Middle frontal gyrus (tissue), 1 donor: ENCODE measurements at regions not wholly inside any gene's neighbourhood (a gene's known extent, or its start where the extent isn't known, plus 50 kb on each side); places are given as distances from the start of the nearest gene placed in this dataset.

Experiments
- DNase-seq: peaks from one replicate; pipeline ENCODE4 v3.0.0-alpha.2; 2015; ENCODE audit warnings: low spot score; ENCODE audit errors: extremely low spot score

GRCh38 chr6:166752928-166753721 is 126.1 kb upstream of the RPS6KA2 start:
- no peak for DNase-seq

- no peak for DNase-seq
These were observed 125.0 kb upstream of the RPS6KA2 start for GRCh38 chr6:166752097-166752496.

- no peak for DNase-seq
These were observed 124.1 kb upstream of the RPS6KA2 start for GRCh38 chr6:166751051-166751595.

GRCh38 chr6:166750108-166750793 is 123.2 kb upstream of the RPS6KA2 start:
- no peak for DNase-seq

- DNase-seq: no peak
These were observed 122.6 kb upstream of the RPS6KA2 start for GRCh38 chr6:166749666-166750065.

- DNase-seq: no peak
These were observed 120.9 kb upstream of the RPS6KA2 start for GRCh38 chr6:166747644-166748595.

GRCh38 chr6:166745801-166746668 is 119.0 kb upstream of the RPS6KA2 start:
- DNase-seq: no peak

- no peak for DNase-seq
These were observed 117.4 kb upstream of the RPS6KA2 start for GRCh38 chr6:166744223-166745134.

- DNase-seq: no peak
These were observed 116.6 kb upstream of the RPS6KA2 start for GRCh38 chr6:166743406-166744222.

GRCh38 chr6:166742981-166743380 is 115.9 kb upstream of the RPS6KA2 start:
- DNase-seq: no peak

- DNase-seq: no peak
These were observed 112.9 kb upstream of the RPS6KA2 start for GRCh38 chr6:166739976-166740318.

- no peak for DNase-seq
These were observed 112.3 kb upstream of the RPS6KA2 start for GRCh38 chr6:166739117-166739975.

GRCh38 chr6:166738386-166739116 is 111.5 kb upstream of the RPS6KA2 start:
- no peak for DNase-seq

- DNase-seq: no peak
These were observed 110.2 kb upstream of the RPS6KA2 start for GRCh38 chr6:166737261-166737660.

- no peak for DNase-seq
These were observed 109.6 kb upstream of the RPS6KA2 start for GRCh38 chr6:166736634-166737033.

- no peak for DNase-seq
These were observed 106.8 kb upstream of the RPS6KA2 start for GRCh38 chr6:166733900-166734299.

- DNase-seq: no peak
These were observed 102.6 kb upstream of the RPS6KA2 start for GRCh38 chr6:166729658-166730057.
